Myocyte (in vitro differentiated cells): ENCODE measurements at regions not wholly inside any gene's neighbourhood (a gene's known extent, or its start where the extent isn't known, plus 50 kb on each side); places are given as distances from the start of the nearest gene placed in this dataset.
"Not testable (repeated sequence)": the region's sequence is repeated elsewhere in the genome, so short reads cannot be mapped to it uniquely, and the experiment has no call there.

ENCODE experiments used
- DNase-seq: peaks from one replicate; pipeline ENCODE4 v3.0.0-alpha.2; 2012; ENCODE audit warnings: low read depth

DNA sequence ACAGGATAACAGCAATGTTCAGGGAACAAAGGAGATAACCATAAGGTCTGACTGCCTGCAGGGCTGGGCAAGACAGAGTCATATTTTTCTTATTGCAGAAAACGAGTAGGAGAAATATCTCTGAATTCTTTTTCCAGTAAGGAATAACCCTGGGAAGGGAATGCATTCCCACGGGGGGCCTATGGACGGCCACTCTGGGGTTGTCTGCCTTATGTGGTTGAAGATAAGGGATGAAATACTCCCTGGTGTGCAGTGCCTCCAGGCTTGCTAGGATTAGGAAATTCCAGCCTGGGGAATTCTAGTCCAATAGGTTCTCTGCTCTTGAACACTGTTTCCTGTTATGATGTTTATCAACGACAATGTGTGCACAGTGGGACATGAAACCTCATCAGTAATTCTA, 185.3 kb upstream of the HSFY2 start:
- no peak for DNase-seq

DNA sequence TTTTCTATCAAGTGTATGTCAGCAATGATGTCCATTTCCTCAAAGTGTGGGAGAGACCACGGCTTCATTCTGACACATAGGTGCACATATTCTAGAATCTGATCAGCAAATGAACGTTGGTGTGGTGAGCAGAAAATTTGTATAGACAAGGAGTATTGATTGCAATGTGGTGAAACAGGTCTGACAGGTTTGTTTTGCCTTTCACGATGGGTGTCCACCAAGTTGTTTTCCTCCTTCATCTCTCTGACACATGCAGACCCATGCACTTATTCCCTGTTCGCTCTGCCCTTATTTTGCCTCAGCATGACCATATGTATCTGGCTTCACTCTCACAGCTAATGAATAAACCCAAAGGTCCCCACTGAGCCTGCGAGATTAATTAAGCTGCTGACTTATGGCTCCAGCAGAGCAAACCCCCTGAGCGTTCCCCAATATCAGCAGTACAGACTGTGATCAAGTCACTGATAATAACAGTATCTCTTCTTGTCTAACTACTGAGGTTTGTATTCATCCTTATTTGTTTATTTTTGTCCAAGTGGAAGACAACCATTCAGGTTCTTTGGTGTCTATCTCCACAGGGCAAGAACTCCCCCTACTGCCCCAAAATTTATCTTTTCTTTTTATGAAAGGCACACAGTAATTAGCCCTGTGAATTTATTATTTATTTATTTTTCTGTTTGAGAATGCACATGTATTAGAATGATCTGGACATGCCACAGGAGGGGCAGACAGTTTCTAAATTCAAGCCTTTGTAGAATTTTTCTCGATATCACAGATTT, 178.3 kb upstream of the HSFY2 start:
- DNase-seq = peak; percentile 6

DNA sequence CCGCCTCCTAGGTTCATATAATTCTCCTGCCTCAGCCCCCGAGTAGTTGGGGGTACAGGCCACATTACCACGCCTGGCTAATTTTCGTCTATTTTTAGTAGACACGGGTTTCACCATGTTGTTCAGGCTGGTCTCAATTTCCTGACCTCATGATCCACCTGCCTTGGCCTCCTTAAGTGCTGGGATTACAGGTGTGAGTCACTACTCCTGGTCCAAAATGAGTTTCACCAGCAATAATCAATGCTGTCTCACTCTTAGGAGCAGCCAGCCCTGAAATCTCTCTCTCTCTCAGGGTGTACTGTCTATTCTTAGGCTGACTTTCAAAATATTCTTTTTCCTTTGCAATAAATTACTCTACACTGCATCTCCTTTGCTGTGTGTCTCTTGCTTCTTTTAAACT, 177.5 kb upstream of the HSFY2 start:
- DNase-seq = peak; percentile 45

DNA sequence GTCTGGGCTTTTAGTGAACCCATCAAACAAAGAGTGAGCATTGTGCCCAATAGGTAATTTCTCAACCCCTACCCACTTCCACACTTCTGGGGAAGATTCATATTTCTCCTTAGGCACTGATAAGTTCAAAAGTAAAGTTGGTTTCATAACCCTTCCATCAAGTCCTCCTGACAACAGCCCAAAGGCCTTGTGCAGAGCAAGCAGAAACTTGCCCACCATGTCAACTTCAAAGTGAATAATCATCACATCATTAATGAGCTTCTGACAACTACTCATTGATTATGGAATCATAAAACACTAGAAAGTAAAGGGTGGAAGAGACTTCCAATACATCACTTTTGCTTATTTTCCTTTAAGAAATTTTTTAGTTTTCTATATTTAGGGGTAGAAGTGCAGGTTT, 163.3 kb upstream of the HSFY2 start:
- no peak for DNase-seq

DNA sequence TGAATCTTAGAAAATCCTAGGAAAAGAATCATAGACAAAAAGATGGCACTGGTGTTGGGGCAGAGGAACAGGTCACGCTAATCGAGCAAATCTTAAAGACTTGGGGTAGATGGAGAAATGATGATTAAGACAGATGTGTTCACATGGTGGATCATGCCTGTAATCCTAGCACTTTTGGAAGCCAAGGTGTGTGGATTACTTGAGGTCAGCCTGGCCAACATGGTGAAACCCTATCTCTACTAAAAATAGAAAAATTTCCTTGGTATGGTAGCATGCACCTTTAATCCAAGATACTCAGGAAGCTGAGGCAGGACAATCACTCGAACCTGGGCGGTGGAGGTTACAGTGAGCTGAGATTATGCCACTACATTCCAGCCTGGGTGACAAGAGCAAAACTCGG, 145.7 kb upstream of the HSFY2 start:
- DNase-seq = no peak

DNA sequence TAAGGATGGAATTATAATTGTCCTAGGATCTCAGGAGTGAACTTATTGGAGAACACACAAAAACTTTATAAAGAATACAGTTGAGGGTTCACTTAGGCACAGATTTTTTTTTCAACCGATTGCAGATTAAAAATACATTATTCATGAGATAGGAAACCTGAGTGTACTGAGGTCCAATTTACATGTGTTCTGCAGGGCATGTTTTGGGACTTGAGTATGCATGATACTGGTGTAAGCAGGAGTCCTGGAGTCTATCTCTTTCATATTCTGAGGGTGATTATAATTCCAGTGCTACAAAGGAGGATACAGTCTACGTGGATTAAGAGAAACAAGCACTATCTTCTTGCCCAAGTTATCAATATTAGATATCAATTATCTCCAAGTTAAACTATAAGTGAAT, 139.3 kb upstream of the HSFY2 start:
- no peak for DNase-seq

DNA sequence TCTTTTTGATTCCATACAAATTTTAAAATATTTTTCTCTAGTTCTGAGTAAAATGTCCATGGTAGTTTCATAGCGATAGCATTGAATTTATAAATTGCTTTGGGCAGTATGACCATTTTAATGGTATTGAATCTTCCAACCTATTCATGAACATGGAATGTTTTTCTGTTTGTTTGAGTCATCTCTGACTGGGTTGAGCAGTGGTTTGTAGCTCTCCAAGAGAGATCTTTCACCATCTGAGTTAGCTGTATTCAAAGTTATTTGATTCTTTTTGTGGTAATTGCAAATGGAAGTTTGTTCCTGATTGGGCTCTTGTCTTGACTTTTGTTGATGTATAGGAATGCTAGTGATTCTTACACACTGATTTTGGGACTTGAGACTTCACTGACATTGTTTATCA, 136.3 kb upstream of the HSFY2 start:
- DNase-seq = no peak

DNA sequence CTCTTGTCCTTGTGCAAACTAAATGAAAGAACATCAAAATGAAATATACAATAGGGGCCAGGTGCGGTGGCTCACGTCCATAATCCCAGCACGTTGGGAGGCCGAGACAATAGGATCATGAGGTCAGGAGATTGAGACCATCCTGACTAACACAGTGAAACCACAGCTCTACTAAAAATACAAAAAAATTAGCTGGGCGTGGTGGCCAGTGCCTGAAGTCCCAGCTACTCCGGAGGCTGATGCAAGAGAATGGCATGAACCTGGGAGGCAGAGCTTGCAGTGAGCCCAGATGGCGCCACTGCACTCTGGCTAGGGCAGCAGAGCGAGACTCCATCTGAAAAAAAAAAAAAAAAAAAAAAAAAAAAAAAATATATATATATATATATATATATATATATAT, 132.7 kb upstream of the HSFY2 start:
- peak; percentile 57 for DNase-seq

DNA sequence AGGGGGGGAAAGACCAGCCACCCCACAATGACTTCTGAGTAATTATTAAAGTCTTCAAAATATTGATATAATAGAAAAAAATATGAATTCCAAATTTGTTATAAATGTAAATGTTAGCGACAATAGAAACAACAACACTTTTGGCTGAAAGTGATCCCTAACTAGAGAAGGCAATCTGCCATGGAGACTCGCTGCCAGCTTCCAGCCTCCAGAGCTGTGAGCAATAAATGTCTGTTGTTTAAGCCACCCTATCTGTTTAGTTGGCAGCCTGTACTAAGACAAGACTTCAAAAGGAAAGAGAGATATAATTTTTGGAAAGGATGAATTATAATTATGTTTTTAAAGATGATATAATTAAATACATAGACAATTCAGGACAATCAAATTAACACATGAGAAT, 130.8 kb upstream of the HSFY2 start:
- DNase-seq = no peak

DNA sequence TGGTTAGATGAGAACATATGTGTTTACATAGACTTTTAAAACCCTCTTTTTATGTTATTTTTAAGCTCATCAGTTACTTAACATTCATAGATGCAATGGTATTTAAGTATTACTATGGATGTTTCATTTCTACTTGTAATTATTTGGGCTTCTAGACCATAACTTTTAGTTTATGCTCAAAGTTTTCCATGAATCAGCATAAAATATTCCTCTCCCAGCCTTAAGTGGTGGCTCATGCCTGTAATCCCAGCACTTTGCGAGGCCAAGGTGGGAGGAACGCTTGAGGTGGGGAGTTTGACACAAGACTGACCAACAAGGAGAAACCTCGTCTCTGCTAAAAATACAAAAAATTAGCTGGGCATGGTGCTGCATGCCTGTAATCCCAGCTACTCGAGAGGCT, 118.5 kb upstream of the HSFY2 start:
- DNase-seq = no peak

DNA sequence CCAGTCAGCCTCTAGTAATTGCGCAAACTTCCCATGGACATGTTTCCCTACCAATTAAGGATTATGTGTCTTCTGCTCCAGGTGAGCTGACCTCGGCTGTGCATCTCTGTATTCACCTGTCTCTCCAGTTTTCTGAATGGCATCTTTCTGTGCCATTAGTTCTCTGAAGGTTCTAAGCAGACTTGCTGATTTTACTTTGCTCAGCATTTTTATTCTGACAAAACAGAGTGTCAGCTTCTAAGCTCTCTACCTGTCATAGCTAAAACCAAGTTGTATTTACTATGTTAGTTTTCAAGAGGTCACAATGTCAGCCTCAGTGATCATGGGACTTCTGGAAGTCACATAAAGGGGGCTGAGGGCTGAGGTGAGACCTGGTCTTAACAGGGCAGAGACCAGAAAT, 116.0 kb upstream of the HSFY2 start:
- DNase-seq = no peak

DNA sequence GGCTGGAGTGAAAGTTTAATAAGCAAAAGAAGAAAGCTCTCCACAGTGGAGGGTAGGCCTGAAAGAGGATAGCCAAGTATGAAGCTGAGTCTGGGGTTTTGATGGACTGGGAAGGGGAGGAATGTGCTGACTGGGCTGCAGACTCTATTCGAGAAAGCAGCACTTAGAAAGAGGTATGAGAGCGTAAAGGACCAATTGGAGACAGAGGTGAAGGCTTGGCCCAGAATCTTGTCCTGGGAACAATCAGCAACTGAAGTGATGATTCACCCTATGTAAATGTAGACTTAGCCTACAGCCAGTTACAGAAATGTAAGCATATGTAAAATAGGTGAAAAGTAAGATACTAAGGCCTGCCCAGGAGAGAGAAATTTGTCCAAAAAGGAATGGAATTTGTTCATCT, 111.2 kb upstream of the HSFY2 start:
- no peak for DNase-seq

DNA sequence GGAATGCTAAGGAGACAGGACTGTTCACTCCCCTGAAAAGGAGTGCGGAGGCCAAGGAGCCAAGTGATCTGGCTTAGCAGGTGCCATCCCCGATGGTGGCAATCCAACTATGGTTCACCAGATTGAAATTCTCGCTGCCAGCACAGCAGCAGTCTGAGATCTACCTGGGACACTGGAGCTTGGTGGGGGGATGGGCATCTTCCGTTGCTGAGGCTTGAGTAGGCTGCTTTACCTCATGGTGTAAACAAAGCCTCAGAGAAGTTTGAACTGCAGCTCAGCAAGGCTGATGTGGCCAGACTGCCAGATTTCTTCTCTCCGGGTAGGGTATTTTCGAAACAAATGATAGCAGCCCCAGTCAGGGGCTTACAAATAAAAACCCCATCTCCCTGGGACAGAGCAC, 95.6 kb upstream of the HSFY2 start:
- DNase-seq = not testable (repeated sequence)

DNA sequence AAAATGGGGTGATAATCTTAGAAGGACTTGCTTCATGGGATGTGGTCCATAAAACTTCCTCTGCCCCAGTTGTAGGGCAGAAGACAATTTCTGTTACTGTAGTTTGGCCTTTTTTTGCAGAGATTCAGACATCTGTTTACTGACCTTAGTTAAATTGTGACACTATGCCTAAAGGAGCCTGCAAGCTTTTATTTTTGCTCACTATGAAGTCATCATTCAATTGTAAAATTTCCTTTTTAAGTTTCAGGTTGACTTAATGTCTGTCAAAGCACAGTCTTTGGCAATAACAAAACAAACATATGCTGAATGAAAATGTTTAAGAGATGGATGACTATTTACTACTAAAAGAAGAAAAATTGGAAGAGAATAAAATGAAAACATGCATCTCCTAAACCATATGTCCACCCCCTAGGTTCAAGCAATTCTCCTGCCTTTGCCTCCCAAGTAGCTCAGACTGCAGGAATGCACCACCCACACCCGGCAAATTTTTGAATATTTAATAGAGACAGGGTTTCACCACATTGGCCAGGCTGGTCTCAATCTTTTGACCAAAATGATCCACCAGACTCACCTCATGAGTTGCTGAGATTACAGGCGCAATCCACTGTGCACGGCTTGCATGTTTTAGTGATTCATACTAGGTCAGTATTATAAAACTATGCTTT, 93.5 kb upstream of the HSFY2 start:
- not testable (repeated sequence) for DNase-seq

DNA sequence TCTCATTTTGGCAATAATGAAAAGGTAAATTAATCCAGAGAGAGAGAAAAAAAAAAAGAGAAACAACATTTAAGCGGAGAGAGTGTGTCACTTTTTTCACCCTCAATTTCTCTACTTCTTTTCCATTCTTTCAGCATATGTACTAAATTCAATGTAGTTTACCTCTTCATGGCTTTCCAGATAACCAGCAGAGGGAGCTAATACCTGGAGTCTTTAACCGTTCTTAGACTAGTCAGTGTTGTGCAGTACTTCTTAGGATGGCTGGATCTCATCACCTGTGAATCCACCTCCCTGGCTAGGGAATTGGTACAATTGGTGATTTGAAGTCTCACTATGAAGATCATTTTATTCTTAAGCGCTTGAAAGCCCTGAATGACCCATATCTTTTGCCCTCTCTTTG, 87.3 kb upstream of the HSFY2 start:
- not testable (repeated sequence) for DNase-seq

DNA sequence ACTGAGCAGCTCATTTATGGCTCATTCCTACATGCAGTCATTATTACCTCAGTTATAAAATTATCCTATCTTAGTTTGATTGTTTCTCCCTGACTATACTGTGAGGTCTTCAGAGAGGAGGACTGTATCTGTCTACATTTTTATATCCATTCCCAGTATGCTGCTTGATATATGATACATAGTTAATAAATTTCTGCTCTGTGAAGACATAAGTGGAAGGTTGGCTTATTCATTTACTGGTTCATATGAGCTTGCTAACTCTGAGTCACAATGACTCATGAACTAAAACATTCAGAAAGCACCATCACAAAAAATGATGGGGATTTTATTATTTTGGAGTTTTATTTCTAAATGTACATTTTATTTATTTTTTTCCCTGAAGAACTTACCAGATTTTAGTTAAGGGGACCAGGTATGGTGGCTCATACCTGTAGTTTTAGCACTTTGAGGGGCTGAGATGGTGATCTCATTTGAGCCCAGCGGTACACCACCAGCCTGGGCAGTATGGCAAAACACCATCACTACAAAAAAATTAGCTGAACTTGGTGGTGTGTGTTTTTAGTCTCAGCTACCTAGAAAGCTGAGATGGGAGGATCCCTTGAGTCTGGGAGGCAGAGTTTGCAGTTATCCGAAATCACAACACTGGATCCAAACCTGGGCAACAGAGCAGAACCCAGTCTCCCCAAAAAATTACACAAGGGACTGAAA, 85.1 kb upstream of the HSFY2 start:
- not testable (repeated sequence) for DNase-seq

DNA sequence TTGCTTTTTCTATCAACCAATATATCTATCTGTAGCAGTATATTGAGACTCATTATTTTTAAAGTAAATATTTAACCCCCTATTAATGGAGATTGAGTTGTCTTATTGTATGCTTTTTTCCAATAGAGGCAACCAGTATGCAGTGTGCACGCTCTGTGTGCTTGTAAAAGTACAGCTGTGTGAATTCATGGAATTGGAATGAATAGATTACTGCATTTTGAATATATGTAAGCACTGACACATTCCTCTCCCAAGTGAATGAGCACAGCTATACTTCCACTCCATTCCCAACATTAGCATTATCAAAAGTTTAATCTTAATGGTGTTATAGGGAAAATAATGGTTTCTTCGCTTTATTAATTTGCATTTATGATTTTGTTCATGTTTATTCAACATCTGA, 81.6 kb upstream of the HSFY2 start:
- not testable (repeated sequence) for DNase-seq

DNA sequence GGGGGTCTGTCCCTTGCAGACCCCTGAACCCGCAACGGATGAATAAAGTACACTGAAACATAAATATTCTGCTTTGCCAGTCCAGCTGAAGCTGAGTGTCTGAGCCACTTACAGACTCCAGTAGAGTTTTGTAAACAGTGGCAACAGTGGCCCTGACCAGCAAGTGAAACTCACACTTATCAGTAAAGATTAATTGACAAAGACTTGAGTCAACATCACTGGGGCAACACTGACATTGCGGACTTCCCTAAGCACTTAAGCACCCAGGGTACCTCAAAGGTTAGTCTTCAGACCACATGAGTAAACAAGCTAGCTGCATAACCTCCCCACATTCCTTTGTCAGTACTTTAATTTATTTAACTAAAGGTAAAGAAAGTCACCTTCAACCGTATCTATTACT, 79.8 kb upstream of the HSFY2 start:
- DNase-seq = not testable (repeated sequence)

DNA sequence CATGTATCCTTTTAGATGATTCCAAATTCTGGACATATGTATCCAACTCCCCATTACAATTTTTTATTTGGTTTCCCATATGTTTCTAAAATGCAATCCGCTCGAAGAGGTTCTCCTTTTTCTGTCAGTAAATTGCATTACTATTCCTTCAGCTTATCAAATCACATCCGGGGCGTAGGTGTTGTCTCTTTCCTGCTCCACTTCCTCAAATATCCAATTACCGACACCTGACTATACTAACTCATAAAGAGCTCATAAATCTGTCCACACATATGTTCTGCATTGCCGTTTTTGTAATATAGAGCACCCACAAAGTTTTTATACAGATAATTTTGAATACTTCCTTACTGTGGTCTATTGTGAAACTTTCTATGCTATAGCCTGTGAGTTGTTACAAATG, 63.1 kb upstream of the HSFY2 start:
- DNase-seq = not testable (repeated sequence)
